Keratinocyte (primary cell): ENCODE measurements at regions not wholly inside any gene's neighbourhood (a gene's known extent, or its start where the extent isn't known, plus 50 kb on each side); places are given as distances from the start of the nearest gene placed in this dataset.

ENCODE experiments used
- EZH2 ChIP-seq: IDR thresholded peaks from one replicate; pipeline ENCODE4 v1.6.1; 2012; ENCODE audit warnings: inconsistent platforms, mild to moderate bottlenecking, low read length, moderate library complexity
- TF ChIP-seq, protein P1 (sequence below), 3 experiments: IDR thresholded peaks in 1 of 3; conservative IDR thresholded peaks in 1 of 3; optimal IDR thresholded peaks in 1 of 3; 2 replicates in 2 of 3; 3 replicates in 1 of 3; pipeline versions ENCODE3 to v1.5.1; 2011; ENCODE audit warnings: low read length in 3 of 3, mild to moderate bottlenecking in 3 of 3, moderate library complexity in 2 of 3, control low read depth in 1 of 3, inconsistent platforms in 1 of 3; ENCODE audit not compliant: insufficient read depth in 2 of 3; ENCODE audit errors: extremely low read depth in 1 of 3

DNA sequence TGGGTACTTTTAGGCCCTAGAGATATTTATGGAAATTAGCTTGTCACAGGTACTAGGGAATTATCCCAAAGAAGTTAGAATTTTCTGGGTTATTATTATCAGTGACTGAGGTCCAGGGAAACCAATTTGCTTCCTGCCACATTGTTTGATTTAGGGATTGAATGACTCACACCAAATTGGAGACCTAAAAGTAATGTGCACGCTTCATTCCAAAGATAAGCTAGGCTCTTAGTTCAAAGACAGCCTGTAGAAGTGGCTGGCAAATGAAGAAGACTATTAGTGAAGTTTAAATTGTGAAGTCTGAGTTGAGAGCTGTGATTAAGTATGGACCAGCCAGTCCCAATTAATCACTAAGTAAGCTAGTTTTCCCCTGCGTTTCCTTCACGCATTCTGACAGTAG, 188.1 kb upstream of the MYO3A start:
- TF ChIP-seq, protein P1, sequence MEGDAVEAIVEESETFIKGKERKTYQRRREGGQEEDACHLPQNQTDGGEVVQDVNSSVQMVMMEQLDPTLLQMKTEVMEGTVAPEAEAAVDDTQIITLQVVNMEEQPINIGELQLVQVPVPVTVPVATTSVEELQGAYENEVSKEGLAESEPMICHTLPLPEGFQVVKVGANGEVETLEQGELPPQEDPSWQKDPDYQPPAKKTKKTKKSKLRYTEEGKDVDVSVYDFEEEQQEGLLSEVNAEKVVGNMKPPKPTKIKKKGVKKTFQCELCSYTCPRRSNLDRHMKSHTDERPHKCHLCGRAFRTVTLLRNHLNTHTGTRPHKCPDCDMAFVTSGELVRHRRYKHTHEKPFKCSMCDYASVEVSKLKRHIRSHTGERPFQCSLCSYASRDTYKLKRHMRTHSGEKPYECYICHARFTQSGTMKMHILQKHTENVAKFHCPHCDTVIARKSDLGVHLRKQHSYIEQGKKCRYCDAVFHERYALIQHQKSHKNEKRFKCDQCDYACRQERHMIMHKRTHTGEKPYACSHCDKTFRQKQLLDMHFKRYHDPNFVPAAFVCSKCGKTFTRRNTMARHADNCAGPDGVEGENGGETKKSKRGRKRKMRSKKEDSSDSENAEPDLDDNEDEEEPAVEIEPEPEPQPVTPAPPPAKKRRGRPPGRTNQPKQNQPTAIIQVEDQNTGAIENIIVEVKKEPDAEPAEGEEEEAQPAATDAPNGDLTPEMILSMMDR (optimal IDR thresholded peaks at IDR 0.05 in 1 of 3, IDR thresholded peaks at IDR 0.05 in 1 of 3, conservative IDR thresholded peaks at IDR 0.05 in 1 of 3; ENCODE audit: extremely low read depth in 1 of 3, insufficient read depth in 2 of 3, low read length in 3 of 3): no peak
- TF ChIP-seq EZH2: no peak
